ENCODE measurements at regions not wholly inside any gene's neighbourhood (a gene's known extent, or its start where the extent isn't known, plus 50 kb on each side); places are given as distances from the start of the nearest gene placed in this dataset.

DNA sequence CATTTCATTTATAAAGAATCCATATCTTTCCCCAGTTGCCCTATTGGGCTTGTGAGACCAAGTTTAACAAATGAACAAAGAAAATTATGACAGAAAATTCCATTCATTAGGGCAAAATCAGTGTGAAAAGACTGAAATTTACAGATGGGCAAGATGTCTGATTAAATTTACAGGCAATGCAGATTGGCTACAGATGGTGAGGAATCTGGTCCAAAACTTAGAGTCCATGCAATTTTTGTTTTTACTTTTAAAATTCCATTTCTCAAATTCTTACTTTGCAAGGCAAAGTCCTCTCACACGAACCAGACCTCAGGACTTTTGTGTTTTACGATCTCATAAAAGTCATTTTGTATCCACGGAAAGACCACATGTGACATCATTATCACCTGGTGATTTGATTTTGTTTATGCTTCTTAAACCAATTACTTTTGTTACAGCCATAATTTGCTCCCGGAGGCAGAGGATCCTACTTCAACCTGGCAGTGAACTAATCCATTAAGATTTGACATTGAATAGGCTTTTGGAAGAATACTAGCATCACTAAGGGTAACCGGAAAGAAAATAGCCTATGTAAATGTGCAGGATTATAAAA is 843.7 kb upstream of the CHORDC1 start:
- TF ChIP-seq, protein P1, sequence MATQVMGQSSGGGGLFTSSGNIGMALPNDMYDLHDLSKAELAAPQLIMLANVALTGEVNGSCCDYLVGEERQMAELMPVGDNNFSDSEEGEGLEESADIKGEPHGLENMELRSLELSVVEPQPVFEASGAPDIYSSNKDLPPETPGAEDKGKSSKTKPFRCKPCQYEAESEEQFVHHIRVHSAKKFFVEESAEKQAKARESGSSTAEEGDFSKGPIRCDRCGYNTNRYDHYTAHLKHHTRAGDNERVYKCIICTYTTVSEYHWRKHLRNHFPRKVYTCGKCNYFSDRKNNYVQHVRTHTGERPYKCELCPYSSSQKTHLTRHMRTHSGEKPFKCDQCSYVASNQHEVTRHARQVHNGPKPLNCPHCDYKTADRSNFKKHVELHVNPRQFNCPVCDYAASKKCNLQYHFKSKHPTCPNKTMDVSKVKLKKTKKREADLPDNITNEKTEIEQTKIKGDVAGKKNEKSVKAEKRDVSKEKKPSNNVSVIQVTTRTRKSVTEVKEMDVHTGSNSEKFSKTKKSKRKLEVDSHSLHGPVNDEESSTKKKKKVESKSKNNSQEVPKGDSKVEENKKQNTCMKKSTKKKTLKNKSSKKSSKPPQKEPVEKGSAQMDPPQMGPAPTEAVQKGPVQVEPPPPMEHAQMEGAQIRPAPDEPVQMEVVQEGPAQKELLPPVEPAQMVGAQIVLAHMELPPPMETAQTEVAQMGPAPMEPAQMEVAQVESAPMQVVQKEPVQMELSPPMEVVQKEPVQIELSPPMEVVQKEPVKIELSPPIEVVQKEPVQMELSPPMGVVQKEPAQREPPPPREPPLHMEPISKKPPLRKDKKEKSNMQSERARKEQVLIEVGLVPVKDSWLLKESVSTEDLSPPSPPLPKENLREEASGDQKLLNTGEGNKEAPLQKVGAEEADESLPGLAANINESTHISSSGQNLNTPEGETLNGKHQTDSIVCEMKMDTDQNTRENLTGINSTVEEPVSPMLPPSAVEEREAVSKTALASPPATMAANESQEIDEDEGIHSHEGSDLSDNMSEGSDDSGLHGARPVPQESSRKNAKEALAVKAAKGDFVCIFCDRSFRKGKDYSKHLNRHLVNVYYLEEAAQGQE (tag by site-specific recombination; IDR thresholded peaks at IDR 0.05) = no peak
- TF ChIP-seq, protein P2, sequence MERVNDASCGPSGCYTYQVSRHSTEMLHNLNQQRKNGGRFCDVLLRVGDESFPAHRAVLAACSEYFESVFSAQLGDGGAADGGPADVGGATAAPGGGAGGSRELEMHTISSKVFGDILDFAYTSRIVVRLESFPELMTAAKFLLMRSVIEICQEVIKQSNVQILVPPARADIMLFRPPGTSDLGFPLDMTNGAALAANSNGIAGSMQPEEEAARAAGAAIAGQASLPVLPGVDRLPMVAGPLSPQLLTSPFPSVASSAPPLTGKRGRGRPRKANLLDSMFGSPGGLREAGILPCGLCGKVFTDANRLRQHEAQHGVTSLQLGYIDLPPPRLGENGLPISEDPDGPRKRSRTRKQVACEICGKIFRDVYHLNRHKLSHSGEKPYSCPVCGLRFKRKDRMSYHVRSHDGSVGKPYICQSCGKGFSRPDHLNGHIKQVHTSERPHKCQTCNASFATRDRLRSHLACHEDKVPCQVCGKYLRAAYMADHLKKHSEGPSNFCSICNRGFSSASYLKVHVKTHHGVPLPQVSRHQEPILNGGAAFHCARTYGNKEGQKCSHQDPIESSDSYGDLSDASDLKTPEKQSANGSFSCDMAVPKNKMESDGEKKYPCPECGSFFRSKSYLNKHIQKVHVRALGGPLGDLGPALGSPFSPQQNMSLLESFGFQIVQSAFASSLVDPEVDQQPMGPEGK (tag by site-specific recombination; IDR thresholded peaks at IDR 0.05) = no peak
- TF ChIP-seq, protein P3, sequence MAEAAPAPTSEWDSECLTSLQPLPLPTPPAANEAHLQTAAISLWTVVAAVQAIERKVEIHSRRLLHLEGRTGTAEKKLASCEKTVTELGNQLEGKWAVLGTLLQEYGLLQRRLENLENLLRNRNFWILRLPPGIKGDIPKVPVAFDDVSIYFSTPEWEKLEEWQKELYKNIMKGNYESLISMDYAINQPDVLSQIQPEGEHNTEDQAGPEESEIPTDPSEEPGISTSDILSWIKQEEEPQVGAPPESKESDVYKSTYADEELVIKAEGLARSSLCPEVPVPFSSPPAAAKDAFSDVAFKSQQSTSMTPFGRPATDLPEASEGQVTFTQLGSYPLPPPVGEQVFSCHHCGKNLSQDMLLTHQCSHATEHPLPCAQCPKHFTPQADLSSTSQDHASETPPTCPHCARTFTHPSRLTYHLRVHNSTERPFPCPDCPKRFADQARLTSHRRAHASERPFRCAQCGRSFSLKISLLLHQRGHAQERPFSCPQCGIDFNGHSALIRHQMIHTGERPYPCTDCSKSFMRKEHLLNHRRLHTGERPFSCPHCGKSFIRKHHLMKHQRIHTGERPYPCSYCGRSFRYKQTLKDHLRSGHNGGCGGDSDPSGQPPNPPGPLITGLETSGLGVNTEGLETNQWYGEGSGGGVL (tag by site-specific recombination; IDR thresholded peaks at IDR 0.05) = no peak
- TF ChIP-seq ZNF274 (IDR thresholded peaks at IDR 0.05; ENCODE audit: low read length) (no peak), ZNF274 (tag by site-specific recombination; IDR thresholded peaks at IDR 0.05; ENCODE audit: borderline replicate concordance) (no peak), ZNF302 (tag by site-specific recombination; IDR thresholded peaks at IDR 0.05; ENCODE audit: low read depth) (no peak), ZNF830 (tag by site-specific recombination; IDR thresholded peaks at IDR 0.05; ENCODE audit: low read depth) (no peak)
- TF ChIP-seq, protein P4, sequence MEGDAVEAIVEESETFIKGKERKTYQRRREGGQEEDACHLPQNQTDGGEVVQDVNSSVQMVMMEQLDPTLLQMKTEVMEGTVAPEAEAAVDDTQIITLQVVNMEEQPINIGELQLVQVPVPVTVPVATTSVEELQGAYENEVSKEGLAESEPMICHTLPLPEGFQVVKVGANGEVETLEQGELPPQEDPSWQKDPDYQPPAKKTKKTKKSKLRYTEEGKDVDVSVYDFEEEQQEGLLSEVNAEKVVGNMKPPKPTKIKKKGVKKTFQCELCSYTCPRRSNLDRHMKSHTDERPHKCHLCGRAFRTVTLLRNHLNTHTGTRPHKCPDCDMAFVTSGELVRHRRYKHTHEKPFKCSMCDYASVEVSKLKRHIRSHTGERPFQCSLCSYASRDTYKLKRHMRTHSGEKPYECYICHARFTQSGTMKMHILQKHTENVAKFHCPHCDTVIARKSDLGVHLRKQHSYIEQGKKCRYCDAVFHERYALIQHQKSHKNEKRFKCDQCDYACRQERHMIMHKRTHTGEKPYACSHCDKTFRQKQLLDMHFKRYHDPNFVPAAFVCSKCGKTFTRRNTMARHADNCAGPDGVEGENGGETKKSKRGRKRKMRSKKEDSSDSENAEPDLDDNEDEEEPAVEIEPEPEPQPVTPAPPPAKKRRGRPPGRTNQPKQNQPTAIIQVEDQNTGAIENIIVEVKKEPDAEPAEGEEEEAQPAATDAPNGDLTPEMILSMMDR (tag by site-specific recombination; IDR thresholded peaks at IDR 0.05) = no peak
